HG02798 (cell line): ENCODE measurements at regions not wholly inside any gene's neighbourhood (a gene's known extent, or its start where the extent isn't known, plus 50 kb on each side); places are given as distances from the start of the nearest gene placed in this dataset.
"Not testable (repeated sequence)": the region's sequence is repeated elsewhere in the genome, so short reads cannot be mapped to it uniquely, and the experiment has no call there.

Experiments used
- ATAC-seq: cut with Tn5 transposase; IDR thresholded peaks from one replicate; pipeline ENCODE4 v1.9.1; 2021; ENCODE audit warnings: mild to moderate bottlenecking; ENCODE audit not compliant: unreplicated experiment, poor library complexity

GRCh38 chr1:73537400-73537799, 660.6 kb downstream of the LRRIQ3 start:
- ATAC-seq, result no peak

GRCh38 chr1:73517603-73518191, 680.3 kb downstream of the LRRIQ3 start:
- no peak for ATAC-seq

GRCh38 chr1:73516451-73516850, 681.5 kb downstream of the LRRIQ3 start:
- no peak for ATAC-seq

- no peak for ATAC-seq
Measured at GRCh38 chr1:73511038-73511437, 686.9 kb downstream of the LRRIQ3 start.

GRCh38 chr1:73500154-73500553, 697.8 kb downstream of the LRRIQ3 start:
- ATAC-seq, result no peak

GRCh38 chr1:73499671-73500070, 698.3 kb downstream of the LRRIQ3 start:
- no peak for ATAC-seq

GRCh38 chr1:73491621-73492020, 706.4 kb downstream of the LRRIQ3 start:
- no peak for ATAC-seq

GRCh38 chr1:73475316-73475870, 722.6 kb downstream of the LRRIQ3 start:
- no peak for ATAC-seq

GRCh38 chr1:73472810-73473209, 725.2 kb downstream of the LRRIQ3 start:
- ATAC-seq, result no peak

- no peak for ATAC-seq
Measured at GRCh38 chr1:73467731-73468130, 730.2 kb downstream of the LRRIQ3 start.

- ATAC-seq, result no peak
Measured at GRCh38 chr1:73463873-73464272, 734.1 kb downstream of the LRRIQ3 start.

GRCh38 chr1:73452522-73452921, 745.5 kb downstream of the LRRIQ3 start:
- no peak for ATAC-seq

- not testable (repeated sequence) for ATAC-seq
Measured at GRCh38 chr1:73450668-73451067, 747.3 kb downstream of the LRRIQ3 start.

GRCh38 chr1:73411479-73411878, 786.5 kb downstream of the LRRIQ3 start:
- no peak for ATAC-seq

GRCh38 chr1:73401666-73402065, 796.3 kb downstream of the LRRIQ3 start:
- ATAC-seq, result no peak

GRCh38 chr1:73382966-73383365, 815.0 kb downstream of the LRRIQ3 start:
- no peak for ATAC-seq

GRCh38 chr1:73366734-73367413, 831.1 kb downstream of the LRRIQ3 start:
- no peak for ATAC-seq

- ATAC-seq, result no peak
Measured at GRCh38 chr1:73359001-73359400, 839.0 kb downstream of the LRRIQ3 start.

- no peak for ATAC-seq
Measured at GRCh38 chr1:73356485-73356884, 841.5 kb downstream of the LRRIQ3 start.

- ATAC-seq, result no peak
Measured at GRCh38 chr1:73343947-73344346, 854.0 kb downstream of the LRRIQ3 start.

GRCh38 chr1:73333847-73334503, 864.0 kb downstream of the LRRIQ3 start:
- ATAC-seq, result no peak
